Psoas muscle (tissue), 7 donors: ENCODE measurements at regions not wholly inside any gene's neighbourhood (a gene's known extent, or its start where the extent isn't known, plus 50 kb on each side); places are given as distances from the start of the nearest gene placed in this dataset.

Experiments used
- ATAC-seq, 4 donors: fragments of 200-7000 bp; cut with Tn5 transposase; one replicate each; pipeline ENCODE4 v1.9.1; 2020; ENCODE audit warnings: moderate library complexity in 3 of 4, mild to moderate bottlenecking in 2 of 4
- DNase-seq, 2 donors: peaks; one replicate each; pipeline ENCODE4 v3.0.0-alpha.2; 2020
- H3K27ac ChIP-seq: fragments of 200-600 bp; one replicate; pipeline ENCODE4 v1.8.0; 2022
- H3K27me3 ChIP-seq, 3 donors: fragments of 200-600 bp in 1 of 3; one replicate each; pipeline versions ENCODE4 v1.6.1 to v1.8.0; 2013 to 2022; ENCODE audit warnings: low read length in 2 of 3, mild to moderate bottlenecking in 2 of 3, moderate library complexity in 1 of 3; ENCODE audit not compliant: insufficient read depth in 3 of 3
- H3K36me3 ChIP-seq, 2 donors: fragments of 200-600 bp in 1 of 2; one replicate each; pipeline versions ENCODE4 v1.6.1 to v1.8.0; 2013 to 2022; ENCODE audit warnings: low read depth in 1 of 2, mild to moderate bottlenecking in 1 of 2, moderate library complexity in 1 of 2; ENCODE audit not compliant: insufficient read depth in 1 of 2
- H3K4me1 ChIP-seq: fragments of 200-600 bp; one replicate; pipeline ENCODE4 v1.8.0; 2022
- H3K4me3 ChIP-seq: fragments of 200-600 bp; one replicate; pipeline ENCODE4 v1.8.0; 2022; ENCODE audit warnings: mild to moderate bottlenecking
- H3K9me3 ChIP-seq: fragments of 200-600 bp; one replicate; pipeline ENCODE4 v1.8.0; 2022
- CTCF ChIP-seq: fragments of 200-600 bp; IDR thresholded peaks from one replicate; pipeline ENCODE4 v1.8.0; 2022; ENCODE audit warnings: antibody characterized with exemption
- WGBS, 3 donors: extraction: QIAGEN DNeasy Blood & Tissue Kit; methylation state at CpG; one replicate each; pipeline versions ENCODE4 v1.1.6 to v1.1.7; 2013; 5-methylcytosine and 5-hydroxymethylcytosine counted together
- intact Hi-C, 2 donors: fragments of 100-400 bp; cut with DNase I; formaldehyde crosslinking; loops; one replicate each; pipeline versions ENCODE4 v1.11.0 to v1.14.2; 2022
- donor health status: healthy with polysubstance abuse.
- donor health status: DM: no; HTN: no; CAD: no; lungs with moderate emphysema.
- donor health status: Bipolar disorder and iron deficiency.
- donor health status: healthy.
- donor health status: DM: yes; HTN: yes; CAD: no.
- donor health status: DM: no; HTN: no; CAD: no.
- donor health status: DM: yes; HTN: yes; CAD: no.

DNA sequence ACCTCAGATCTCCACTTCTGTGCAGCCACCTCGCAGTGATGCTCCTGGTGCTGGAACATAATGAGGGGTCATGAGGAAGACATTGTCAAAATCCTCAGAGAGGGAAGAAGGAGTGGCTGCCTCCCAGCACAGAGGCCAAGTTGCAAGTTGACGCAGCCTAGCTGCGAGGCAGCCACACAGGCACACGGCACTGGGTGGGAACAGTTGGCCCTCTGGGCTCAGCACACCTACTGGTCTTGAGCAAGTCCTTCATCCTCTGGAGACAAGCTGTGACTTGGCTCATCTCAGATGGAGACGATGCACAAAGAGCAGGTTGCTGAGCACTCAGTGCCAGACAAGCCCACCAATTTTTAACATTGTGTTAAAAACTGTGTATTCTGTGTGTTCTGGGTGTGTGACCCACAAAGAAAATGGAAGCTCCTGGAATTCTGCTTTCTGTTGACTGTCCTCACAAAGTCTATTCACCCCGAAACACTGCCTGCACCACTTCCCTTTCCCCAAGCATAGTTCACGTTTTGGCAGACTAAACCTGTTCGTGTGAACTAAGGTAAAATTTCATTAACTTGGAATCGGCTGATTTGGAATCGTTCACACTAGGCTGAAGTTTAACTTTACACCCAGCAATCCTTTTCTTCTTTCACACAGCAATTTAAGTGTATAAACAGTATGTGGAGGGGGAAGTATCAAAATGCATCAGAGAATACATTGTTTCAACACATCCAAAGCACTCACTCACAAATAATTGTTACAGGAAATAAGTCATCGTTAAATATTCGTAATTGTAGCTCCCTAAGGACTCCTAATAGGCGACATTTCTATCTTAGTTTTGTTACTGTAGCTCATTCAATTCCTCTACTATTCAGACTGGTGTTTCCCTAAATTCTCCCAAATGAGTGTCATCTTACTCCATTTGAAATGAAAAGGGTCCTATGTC, 266.6 kb upstream of the ID2 start:
- Histone ChIP-seq H3K27me3 (no peaks in the 10 kb centered on the region), H3K4me3 (no peak overlapping the region), H3K36me3 (no peaks in the 10 kb centered on the region), H3K27ac (no peak overlapping the region), H3K9me3 (no peaks in the 10 kb centered on the region), H3K4me1 (peaks cover 5% of the 10 kb centered on the region)
- intact Hi-C loops = loop anchor here in 1 of 2 donors (10.0 kb wide), 1 partner anchor 270 kb away; the partner anchor contains the start of gene ID2
- no peak for ATAC-seq
- no peak for TF ChIP-seq CTCF
- WGBS, 3 donors = 73 to 81% (median 74%) methylated on average over 13 of the region's 13 CpGs
- DNase-seq = no peak

- peaks cover 5% of the 10 kb centered on the region for H3K4me1 ChIP-seq
- no peaks in the 10 kb centered on the region for H3K27me3 ChIP-seq
- H3K27ac ChIP-seq = no peak overlapping the region
- TF ChIP-seq CTCF = no peak
- no peak overlapping the region for H3K4me3 ChIP-seq
- H3K36me3 ChIP-seq = no peaks in the 10 kb centered on the region
- 70 to 79% (median 73%) methylated on average over 6 of the region's 6 CpGs for WGBS, 3 donors
- DNase-seq (no peak), ATAC-seq (peak; percentile 42 to 95 (median 84))
- H3K9me3 ChIP-seq = no peaks in the 10 kb centered on the region
- intact Hi-C loops = loop anchor here in 1 of 2 donors (10.0 kb wide), 1 partner anchor 269 kb away; the partner anchor contains the start of gene ID2
Measured at GRCh38 chr2:8416001-8416571, 265.8 kb upstream of the ID2 start.

- no peak for ATAC-seq
- Histone ChIP-seq H3K36me3 (no peaks in the 10 kb centered on the region), H3K4me3 (no peak overlapping the region), H3K9me3 (no peaks in the 10 kb centered on the region), H3K27ac (no peak overlapping the region), H3K4me1 (peaks cover 5% of the 10 kb centered on the region), H3K27me3 (peaks cover 0 to 7% (median 3%) of the 10 kb centered on the region in 3 donors)
- no peak for TF ChIP-seq CTCF
- intact Hi-C loops = loop anchor here in 1 of 2 donors (10.0 kb wide), 1 partner anchor 268 kb away; the partner anchor contains the start of gene ID2
- no peak for DNase-seq
- WGBS, 3 donors = 84 to 86% (median 86%) methylated on average over 10 of the region's 10 CpGs
Measured at GRCh38 chr2:8416849-8417832, 264.7 kb upstream of the ID2 start.

DNA sequence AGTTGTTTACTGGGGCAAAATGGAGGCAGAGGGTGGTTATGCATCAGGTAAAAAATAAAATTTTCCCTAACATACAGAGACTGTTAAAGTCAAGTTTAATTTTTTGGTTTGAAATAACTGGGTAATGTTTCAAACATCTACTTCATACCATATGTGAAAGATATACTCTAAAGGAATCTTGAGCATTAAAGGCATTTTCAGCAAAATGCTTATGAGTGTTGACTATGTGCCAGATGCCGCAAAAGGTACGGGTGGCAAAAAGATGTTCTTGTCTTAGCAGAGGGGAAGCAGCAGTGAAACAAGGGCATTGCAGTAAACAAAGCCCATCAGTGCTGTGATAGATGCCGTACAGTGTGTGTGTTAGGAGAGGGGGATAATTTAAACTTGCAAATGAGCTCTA, 263.1 kb upstream of the ID2 start:
- WGBS, 3 donors = 56 to 68% (median 59%) methylated on average over 3 of the region's 3 CpGs
- no peaks in the 10 kb centered on the region for H3K9me3 ChIP-seq
- no peaks in the 10 kb centered on the region for H3K36me3 ChIP-seq
- H3K27me3 ChIP-seq = peaks cover 0 to 7% (median 5%) of the 10 kb centered on the region in 3 donors
- peaks cover 5% of the 10 kb centered on the region for H3K4me1 ChIP-seq
- intact Hi-C loops = loop anchor here in 1 of 2 donors (10.0 kb wide), 1 partner anchor 266 kb away; the partner anchor contains the start of gene ID2
- ATAC-seq (no peak), DNase-seq (no peak)
- H3K27ac ChIP-seq = no peak overlapping the region
- TF ChIP-seq CTCF = no peak
- no peak overlapping the region for H3K4me3 ChIP-seq
